SIG-M5 treated with dmso at 0.1 percent for 504 hours (cell line): ENCODE measurements at regions not wholly inside any gene's neighbourhood (a gene's known extent, or its start where the extent isn't known, plus 50 kb on each side); places are given as distances from the start of the nearest gene placed in this dataset.
"Not testable (repeated sequence)": the region's sequence is repeated elsewhere in the genome, so short reads cannot be mapped to it uniquely, and the experiment has no call there.

Experiments
- DNase-seq: peaks from one replicate; lab custom pipeline; 2025; ENCODE audit not compliant: unreplicated experiment; lab: John Stamatoyannopoulos, UW

DNA sequence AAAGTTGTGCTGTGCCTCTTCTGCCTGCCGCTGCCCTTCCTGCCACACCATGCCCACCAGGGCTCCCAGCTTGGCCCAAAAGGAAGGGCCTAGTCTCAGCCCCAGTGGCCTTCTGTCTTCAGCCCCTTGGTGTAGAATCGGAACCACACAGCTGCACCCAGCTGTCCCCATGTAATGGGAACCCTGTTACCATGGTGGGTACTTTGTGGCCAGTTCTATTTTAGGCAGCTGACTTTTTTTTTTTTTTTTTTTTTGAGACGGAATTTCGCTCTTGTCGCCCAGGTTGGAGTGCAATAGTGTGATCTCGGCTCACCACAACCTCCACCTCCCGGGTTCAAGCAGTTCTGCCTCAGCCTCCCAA, 163.3 kb upstream of the GSE1 start:
- no peak for DNase-seq

DNA sequence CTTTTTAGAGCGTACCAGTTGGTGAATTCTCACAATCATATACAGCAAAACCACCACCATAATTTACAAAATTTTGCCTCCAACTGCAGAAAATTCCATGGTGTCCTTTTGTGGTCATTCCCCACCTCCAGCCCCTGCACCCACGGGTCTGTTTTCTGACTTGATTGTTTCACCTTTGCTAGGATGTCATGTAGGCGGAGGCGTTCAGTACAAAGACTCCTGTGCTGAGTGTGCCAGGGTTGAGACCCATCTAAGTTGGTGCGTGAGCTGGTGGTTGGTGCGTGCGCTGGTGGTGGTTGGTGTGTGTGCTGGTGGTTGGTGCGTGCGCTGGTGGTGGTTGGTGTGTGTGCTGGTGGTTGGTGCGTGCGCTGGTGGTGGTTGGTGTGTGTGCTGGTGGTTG, 162.0 kb upstream of the GSE1 start:
- DNase-seq = not testable (repeated sequence)

DNA sequence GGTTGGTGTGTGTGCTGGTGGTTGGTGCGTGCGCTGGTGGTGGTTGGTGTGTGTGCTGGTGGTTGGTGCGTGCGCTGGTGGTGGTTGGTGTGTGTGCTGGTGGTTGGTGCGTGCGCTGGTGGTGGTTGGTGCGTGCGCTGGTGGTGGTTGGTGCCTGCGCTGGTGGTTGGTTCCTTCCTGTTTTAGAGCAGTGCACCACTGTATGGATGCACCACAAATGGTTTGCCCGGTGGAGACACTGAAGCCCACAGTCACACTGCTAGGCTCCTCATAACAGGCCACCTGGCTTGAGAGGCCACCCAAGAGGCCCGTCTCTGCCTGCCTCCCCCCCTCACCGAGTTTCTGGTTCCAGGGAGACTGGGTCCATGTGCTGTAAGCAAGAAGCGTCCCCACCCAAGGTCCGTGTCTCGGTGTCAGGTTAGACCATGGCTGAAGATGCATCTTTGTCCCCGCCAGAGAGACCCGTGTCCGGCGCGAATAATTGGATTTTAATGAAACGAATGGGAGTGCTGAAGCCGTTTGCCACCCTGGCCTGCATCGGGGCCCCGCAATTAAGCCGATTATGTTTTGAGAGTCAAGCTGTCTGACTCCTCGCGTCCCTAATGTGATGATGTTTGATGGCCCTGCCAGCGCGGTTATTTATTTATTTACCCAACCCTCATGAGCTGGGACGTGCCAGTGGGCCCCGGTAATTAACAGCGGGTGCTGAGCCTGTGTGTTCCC, 161.3 kb upstream of the GSE1 start:
- no peak for DNase-seq

DNA sequence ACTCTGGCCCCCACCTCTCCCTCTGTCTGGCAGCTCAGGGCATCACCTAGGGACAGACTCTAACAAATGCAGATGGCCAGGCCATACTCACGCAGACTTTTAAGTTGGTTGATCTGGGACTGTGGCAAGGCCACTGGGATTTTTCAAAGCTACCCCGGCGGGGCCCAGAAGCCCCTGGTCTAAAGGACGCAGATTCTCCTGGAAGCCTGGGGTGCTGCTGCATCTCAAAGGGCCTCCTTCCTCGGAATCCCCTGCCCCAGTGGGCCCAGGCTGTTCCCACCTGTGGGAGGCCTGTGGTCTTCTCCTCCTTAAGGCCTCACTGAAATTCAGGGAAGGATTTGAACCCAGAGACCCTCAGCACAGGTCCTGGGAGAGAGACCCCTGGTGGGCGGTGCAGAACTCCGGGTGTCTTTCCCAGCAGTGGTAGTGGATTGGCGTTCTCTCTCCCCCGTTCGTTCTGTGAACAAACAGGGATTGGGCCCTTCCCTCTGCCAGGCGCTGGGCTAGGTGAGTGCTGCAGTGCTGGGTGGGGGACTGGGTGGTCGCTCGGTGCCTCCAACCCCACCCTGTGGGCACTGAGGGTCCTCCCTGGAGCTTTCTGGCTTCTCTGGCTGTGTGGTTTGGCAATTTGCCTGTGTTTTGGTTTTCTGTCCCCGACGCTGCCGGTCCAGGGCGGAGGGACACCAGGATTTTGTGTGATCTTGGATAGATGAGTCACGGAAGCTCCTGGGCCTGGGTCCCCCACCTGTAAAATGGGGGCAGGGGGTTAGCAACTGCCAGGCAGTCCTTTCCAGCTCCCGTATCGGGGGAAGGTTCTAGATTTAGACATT, 160.5 kb upstream of the GSE1 start:
- no peak for DNase-seq

DNA sequence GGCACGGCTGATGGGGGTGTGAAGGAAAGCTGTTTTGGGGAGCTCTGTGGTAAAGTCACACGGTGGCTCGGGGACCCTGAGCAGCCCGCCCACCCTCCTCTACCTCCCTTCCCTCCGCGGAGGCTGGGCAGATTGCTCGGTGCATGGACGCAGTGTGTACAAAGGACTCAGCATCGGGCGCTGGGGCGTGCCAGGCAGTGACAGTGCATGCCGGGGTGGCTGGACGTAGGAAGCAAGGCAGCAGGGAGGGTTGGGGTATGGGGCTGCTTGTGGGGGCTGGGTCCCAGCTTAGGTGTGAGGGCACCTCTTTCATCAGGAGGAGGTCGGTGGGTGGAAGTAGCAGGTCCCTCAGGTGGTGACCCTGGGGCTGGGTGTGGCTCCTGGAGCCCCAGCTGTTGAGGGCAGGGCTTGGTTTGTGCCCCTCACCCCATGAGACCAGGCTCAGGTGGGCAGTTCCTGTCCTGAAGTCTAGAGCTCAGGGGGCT, 159.9 kb upstream of the GSE1 start:
- DNase-seq = no peak

DNA sequence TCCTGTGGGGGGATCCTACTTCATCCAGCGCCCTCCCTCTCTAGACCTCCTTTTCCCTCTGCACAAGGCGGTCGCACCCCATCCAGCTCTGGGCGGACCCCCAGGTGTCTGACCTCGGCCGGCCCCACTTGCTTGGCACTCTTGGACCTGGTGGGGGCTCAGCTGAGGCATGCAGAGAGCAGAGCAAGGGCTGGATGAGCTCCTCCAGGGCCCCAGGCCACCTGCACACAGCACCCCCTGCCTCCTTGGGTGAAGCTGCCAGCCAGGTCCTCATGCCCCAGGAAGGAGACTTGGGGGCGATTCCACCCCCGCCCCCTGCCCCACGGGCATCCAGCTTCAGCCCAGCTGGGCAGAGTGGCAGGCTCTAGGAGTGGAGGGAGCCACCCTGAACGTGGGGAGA, 159.4 kb upstream of the GSE1 start:
- DNase-seq = no peak

DNA sequence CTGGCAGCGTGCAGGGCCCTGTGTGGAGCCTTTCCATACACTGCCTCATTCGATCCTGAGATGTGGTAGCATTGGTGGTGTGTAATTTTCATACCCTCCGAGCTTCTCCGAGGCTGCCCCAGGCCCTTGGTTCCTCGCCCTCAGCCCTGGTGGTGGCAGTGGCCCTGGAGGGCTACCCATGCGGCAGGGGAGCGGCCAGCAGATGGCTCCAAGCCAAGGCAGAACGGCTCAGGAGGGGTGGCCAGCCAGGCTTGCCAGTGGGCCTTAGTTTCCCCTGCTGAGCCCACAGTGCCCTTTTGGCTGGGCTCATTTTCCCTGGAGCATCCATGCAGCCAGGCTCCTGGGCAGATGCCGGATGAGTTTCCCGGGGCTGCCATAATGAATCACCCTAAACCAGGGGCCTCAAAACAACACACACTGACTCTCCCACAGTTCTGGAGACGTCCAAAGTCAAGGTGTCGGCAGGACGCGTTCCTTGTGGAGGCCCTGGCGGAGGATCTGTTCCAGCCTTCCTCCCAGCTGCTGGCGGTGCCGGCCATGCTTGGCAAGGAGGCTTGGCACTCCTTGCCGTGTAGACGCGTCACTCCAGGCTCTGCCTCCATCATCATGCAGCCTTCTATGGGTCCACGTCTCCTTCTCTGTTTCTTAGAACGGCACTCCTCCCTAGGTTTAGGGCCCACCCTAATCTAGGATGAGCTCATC, 158.8 kb upstream of the GSE1 start:
- DNase-seq = no peak

DNA sequence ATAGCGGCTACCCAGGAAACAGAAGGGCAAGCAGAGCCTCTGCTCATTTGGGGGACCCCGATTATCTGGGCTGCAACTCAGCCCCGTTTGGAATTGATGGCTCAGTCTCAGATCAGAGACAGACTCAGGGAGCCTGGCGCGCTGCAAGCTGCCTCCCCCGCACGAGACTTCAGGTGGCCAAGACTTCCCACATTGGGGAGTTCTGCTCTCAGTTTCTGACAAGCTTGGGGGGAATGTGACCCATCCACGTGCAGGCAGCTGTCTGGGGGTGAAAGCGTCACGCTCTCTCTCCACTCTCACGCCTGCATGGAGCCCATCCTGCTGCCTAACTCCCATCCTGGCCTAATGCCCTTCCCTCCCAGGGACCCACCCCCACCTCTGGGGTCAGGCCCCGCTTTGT, 157.6 kb upstream of the GSE1 start:
- no peak for DNase-seq

DNA sequence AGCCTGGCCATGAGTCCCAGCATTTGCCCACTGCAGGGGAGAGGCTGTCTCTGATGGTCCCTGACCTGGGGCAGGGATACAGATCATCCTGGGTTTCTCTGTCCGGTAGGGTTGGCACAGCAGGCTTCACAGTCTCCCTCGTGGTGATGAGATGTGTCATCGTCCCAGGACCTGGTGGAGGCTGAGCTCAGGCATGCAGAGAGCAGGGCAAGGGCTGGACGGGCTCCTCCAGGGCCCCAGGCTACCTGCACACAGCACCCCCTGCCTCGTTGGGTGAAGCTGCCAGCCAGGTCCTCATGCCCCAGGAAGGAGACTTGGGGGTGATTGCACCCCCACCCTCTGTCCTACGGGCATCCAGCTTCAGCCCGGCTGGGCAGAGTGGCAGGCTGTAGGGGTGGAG, 155.8 kb upstream of the GSE1 start:
- no peak for DNase-seq

DNA sequence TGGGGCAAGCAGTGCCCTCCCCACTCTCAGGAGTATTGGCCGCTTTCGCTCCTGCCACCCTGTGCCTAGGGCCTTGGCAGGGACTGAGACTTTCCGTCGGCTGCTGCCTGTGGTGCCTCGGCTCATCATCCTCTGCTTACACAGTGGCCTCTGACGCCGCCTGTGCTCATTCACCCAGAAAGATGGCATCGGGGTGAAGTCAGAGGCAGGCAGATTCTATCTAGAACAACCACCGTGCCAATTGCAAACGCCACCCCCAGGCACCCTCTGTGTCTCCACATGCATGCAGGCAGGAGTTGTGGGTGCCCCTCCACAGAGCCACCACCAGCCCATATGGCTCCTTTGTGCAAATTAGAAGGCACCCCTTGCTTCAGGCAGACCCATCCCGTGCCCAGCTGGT, 154.2 kb upstream of the GSE1 start:
- DNase-seq = peak; percentile 31

DNA sequence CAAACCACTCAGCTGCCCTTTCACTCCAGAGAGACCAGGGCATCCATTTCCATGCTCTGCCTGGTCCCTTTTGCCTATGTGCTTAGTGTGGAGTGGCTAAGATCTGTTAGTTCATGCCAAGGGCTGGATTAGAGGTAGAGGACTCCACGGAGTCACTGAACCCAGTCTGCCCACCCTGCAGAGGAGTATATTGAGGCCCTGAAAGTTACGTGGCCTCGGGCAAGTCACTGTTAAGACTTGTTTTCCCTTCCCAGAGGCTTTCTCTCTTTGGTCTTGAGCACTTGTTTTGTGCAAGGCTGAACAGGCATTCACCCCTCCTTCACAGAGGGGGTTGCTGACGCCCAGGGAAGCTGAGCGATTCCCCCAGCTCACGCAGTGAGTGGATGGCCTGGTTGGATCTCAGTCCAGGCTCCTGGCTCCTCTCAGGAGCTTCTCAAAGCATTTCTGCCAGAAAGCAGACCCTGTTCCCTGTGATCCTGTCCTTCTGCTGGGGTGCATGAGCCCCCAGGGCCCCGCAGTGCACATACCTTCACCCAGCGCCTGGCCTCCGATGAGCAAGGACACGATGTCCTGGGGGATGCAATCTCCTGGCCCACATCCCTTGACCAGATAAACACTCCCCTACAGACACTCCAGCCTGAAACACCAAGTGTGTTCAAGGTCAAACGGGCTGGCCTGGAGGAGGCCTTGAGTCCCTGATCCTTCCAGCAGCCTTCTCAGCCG, 153.4 kb upstream of the GSE1 start:
- DNase-seq = no peak

DNA sequence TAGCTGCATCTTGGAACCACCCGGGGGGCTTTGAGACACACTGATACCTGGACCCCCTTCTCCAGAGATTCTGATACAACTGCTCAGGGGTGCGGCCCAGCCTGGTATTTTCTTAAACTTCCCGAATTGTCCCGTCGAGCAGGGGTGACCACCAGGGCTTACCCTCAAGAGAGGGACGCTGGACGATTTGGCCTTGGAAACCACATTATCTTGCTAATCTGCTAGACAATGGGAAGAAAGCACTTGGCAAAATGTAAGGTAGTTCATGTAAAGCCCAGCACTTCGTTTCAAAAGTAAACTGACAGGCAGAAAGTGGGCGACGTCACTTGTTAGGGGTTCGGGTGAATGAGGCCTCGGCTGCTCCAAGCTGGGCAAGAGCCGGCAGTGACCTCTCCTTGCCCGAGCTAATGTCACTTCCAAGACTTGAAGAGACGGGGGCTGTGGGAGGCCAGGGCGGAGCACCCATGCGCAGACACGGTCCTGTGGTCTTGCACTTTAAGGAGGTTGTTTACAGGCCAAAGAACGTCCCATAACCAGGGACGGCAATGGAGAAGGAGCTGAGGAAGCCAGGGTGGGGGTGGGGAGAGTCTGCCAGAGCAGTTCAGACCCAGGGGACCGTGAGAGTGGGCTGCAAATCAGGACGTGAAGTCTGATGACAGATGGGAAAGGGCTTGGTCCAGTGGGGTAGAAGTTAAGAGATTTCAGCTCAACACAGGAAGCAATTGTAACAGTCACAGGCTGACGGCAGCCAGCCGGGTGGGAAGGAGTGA, 152.7 kb upstream of the GSE1 start:
- DNase-seq = no peak

DNA sequence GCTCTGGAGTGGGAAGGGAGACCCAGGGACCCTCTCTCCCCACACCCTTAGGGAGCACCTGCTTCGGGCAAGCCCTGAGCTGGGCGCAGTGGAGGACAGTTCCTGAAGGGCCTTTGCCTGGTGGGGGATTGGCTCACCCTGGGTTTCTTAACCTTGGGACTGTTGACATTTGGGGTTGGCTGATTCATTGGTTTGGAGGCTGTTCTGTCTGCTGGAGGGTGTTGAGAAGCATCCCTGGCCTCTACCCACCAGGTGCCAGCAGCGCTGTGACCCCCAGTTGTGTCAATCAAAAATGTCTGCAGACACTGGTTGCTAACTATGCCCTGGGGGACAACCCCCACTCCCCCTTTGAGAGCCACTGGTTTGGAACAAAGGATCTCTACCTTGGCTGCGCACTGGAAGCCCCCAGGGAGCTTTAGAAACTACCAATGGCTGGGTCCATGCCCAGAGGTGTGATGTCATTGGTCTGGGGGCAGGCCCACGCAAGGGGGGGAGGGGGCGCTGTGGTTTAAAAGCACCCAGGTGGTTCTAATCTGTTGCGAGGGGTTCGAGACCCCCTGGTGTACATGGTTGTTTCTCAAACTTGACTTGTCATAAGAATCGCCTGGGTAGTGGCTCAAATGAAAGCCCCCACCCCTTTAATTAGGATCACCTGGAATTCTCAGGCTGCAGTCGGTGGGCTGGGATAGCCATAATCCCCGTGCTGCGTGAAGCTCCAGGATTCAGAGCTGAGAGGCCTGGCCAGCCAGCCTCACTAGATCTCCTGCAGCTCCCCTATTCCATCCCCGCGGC, 151.9 kb upstream of the GSE1 start:
- DNase-seq = peak; percentile 43

DNA sequence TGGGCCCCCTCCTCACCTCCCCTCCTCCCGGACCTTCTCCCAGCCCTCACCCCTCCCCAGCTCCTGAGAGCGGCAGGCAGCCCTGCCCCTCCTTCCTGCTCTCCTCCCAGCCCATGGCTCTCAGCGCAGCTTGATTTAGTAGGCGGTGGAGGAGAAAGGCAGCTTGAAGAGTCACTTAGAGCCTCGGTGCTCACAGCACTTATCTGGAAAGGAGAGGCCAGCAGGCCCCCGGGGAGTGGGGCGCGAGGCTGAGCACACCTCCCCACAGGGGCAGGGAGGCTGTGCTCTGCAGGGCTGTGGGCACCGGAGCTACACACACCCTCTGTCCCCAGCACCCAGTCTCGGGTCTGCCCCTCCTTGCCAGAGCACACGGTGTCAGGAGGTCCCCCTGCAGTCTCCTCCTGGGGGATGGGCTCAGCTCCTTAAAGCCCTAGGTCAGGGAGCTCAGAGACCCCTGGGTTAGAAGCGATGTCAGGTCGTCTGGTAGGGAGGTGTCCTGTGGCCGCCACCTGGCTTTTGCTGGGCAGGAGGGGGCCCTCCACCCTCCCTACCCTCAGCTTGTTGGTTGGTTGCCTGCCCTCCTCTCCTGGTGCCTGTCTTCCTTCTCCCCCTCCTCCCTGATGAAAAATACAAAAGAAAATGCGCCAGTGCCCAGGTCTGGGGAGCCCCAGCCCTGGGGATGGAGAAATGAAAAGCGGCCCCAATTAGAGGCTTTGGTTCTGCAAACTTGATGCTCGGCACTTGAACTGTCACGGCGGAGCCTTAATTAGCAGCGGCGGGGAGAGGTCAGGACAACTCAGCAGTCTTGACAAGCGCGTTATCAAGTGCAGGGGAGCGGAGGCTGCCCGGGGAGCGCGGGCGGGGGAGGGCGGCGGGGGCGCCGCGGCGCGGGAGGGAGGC, 151.1 kb upstream of the GSE1 start:
- peak; percentile 66 for DNase-seq

DNA sequence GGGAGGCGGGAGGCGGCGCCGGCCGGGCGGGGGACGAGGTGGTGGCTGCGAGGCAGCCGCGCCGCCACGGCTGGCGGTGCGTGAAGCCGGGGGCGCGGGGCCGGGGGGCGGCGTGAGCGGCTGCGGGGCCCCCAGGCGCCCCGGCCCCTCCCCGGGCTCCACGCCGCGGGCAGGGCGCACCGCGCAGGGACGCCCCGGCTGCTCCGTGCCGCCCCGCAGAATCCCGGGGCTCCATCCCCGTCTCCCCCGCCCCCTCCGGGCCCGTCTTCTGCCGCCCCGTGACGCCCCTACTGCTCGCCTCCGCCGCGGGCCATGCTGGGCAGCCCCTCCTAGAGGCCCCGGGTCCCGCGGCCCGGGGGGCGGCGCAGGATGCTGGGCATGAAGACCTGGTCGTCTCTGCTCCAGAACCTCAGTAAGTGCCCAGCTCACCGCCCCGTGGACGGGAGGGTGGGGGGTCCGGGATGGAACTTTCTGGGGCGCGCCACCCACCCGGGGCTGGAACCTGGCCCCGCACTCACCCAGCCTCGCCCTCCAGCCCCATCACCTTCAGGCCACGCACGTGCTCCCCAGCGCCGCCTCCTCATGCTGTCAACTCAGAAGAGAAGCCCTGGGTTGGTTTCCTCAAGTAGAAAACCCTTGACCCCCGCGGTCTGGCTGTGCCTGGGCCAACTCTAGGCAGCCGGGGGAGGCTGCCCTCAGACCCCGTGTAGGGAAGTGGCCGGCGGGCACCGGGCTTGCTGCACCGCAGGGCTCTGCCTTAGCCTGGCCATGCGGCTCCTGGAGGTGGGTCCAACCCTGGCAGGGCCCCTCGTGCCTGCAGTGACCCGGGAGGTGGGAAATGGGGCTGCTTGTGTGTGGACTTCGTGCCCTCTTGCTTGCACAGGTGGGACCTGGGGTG, 150.2 kb upstream of the GSE1 start:
- no peak for DNase-seq

DNA sequence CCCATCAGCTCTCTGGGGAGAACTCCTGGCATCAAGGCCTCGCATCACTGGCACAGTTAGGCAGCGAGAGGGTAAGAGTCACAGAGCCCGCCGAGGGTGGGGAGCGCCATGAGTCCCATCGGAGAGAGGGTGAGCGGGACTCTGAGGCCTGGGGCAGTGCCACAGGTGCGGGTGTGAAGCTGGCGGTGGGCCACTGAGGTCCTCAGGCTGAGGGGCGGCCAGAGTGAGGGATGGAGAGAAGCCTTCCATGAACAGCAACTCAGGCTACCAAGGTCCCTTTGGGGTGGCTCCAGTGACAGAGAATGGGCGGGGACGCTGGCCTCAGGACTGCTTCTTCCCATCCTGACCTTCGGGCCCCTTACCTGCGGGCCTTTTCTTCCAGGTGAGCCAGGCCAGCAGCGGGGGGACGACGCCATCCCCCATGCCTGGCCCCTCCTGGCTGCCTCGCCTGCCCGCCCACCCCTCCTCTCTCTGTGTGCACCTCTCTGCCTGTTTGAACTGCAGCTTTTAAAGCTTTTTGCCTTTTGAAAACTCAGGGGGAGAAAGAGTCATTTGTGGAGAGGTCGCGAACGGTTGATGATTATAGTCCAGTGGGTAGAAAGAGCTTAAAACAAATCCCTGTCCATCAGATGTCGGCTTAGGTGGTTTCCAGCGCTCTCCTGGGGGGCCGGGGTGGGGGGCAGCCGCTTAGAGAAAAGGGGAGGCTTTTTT, 149.3 kb upstream of the GSE1 start:
- no peak for DNase-seq
